GM18861 (cell line): ENCODE measurements at regions not wholly inside any gene's neighbourhood (a gene's known extent, or its start where the extent isn't known, plus 50 kb on each side); places are given as distances from the start of the nearest gene placed in this dataset.
"Not testable (repeated sequence)": the region's sequence is repeated elsewhere in the genome, so short reads cannot be mapped to it uniquely, and the experiment has no call there.

ENCODE experiments used
- ATAC-seq: cut with Tn5 transposase; IDR thresholded peaks from one replicate; pipeline ENCODE4 v1.9.1; 2021; ENCODE audit not compliant: unreplicated experiment

DNA sequence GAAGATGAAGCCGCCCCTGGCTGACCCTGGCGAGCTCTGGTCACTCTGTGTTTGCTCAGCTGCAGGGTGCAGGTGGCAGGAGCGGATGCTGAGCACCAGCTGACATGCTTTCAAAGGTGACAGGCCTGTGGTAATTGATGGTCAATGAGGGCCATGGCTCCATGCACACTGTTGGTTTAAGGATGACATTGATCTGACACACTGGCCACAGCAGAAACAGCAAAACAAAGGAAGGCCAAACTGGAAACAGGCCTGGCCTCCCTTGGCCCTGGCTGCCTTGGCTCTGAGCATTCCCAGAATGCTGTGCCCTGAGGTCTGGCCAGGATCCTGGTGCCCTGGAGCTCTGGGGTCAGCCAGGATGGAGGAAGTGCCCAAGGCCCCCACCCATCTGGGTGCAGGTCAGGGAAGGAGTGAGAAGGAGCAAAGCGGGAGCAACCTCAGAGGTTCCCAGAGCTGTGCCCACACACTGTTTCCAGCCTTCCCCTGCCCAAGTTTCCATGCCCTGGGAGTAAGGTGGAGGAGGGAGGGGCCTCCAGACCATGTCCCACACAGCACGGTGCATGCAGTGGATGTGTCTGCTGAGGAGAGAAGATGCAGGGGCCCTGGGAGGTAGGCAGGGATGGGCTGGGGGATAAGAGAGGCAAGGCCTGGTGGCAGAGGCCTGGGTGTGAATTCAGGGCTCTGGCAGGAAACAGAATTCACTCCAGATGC is 302.2 kb downstream of the RPS24 start:
- ATAC-seq = no peak

DNA sequence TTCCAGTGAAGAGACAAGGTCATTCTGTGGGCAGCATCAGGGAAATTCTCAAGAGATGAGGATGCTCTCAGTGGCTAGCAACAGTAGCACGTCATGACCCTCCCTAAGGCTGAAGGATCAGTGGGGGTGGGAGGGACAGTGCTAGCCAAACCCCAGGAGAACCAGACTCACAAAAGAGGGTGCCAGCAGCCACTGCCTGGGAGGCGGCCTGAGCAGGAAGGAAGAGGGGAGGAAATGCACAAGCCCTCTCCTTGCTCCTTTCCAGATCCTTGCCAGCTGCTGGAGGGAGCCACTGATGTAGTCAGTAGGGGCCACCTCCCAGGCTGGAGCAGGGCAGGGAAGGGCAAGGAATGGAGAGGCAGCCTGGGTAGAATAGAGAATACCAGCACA is 302.7 kb downstream of the RPS24 start:
- ATAC-seq = no peak

DNA sequence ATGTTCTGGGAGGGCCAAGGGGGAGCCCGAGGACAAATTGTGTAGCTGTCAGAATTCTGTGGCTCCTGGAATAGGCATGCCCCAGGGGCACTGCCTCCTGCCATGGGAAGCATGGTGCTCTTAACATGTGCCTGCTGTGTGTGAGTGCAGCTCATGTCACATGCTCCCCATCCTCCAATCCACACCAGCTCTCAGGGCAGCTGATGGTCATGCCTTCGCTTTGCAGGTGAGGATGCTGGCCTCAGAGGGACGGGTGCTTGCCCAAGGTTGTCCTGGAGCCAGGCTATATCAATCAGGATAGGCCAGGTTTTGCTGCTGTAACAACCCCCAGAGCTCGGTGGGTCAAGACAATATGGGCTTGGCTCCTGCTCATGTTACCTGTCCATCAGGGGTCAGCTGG is 303.4 kb downstream of the RPS24 start:
- ATAC-seq = no peak

DNA sequence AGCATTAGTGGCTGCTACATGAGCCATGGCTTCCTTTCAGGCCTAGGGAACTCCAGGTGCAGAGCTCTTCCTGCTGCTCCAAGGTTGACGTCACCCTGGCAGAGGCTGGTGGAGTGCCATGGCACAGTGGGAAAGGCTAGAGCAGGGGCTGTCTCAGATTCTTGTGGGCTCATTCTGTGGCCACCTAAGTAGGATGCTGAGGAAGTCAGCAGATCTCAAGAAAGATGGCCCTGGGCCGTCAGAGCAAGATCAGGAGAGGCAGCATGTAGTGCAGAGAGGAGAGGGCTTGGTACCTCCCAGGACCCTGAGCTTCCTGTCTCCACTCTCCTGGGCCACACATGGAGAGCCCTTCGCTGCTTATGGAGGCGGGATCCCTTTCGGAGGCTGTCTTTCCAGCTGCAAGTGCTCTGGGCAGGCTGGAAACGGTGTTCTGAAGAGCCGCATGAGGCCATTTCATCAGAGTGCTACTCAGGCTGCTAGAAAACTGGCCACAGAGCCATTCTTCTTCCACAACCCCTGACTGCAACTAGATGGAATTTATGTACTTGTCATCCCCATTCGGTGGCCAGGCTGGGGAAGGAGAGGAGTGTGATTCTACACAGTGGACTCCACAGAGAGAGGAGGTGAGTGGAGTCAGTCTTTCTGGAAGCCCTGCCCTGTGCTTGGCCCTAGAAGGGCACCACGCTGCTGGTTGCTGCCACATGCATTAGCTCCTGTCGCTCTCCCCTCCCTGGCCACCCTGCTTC is 304.2 kb downstream of the RPS24 start:
- ATAC-seq = no peak

DNA sequence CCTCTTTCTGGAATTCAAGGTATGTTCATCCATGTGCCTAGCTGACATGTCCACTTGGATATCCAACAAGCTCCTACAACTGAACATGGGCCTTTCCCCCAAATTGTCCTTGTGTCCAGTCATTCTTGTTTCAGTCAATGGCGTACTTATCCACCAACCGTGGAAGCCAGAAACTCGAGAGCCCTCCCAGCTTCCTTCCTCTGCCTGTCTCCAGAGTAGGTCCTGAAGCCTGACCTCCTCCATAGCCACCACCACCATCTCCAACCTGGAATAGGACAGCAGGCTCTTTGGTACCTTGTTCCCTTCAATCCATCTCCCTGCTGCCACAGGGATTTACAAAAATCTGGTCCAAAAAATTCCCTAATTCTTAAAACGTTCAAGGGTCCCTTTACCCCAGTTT is 305.1 kb downstream of the RPS24 start:
- no peak for ATAC-seq

DNA sequence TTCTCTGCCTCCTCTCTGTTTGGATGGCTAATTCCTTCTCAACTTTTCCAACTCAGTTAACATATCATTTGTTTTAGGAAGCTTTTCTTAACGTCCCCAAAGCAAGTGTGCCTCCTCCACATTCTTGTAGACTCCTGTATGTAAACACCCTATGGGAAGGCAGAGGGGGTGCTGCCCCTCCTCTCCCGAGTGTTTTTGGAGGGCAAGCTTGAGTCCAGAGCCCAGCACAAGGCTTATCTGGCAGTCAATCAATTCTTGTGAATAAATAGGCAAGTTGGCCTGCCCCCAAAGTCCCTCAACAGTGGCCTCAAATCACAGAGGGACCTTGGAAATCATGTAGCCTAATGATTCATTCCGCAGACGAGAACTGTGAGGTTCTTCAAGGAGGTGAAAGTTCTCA is 305.6 kb downstream of the RPS24 start:
- ATAC-seq = no peak

DNA sequence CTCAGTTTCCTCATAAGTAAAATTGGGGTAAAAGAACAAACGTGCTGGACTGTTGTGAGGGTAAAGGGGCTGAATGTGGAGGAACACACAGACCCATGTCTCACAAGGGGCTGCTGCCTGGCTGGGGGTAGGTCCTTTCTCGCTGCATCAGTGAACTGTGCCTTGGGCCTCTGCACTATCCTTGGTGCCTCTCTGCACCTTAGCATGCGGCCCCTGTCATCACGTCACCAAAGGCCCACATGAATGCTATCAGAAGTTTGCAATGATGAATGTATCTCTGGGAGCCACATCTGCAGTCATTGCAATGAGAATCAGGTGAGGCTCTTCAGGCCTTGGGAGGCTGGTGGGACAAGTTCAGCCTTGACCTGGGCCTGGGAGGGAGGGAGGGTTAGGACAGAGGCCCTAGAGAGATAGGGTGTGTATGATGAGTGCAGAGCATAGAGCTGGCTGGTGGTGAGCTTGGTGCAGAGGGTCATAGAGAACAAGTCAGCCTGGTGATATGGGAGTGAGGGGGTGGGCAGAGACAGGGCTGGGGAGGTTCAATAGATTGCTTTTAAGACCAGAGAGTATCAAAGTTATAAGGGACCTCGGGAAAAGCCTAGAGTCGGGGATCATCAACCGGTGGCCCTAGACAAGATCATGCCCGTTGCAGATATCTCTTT is 308.4 kb downstream of the RPS24 start:
- ATAC-seq = no peak

DNA sequence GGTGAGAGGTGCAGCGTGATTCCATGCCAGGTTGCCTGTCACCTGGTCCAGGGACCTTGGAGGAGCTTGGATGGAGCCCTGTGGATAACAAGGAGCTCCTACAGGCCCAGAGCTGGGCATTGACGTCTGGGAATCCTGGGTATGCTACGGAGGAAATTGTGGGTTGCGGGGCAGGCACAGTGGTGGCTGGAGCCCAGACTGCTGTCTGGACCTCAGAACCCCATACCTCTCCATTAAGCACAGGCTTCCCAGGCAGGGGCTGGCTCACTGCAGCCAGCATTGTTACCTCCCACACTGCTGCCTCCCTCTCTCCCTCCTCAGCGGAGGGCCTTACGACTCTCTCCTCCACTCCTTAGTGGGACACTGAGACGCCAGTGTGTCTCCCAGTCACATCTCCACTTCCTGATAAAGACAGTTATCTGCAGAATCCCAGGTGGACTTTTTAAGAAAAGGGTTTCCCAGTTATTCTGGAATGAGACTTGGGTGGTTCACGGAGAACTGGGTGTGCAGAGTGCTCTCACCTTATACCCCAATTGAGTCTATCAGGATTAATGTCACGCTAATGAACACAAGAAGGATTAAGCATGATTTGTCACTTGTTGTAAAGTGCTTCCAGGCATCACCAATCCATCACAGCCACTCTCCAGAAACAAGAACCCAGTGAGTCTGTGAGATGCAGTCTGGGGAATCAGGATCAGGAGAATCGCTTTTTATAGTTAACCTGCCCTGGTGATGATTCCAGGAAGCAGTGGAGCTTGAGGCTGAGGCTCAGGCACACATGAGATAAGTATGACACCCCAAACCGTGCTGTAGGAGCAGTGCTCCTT is 309.4 kb downstream of the RPS24 start:
- no peak for ATAC-seq

DNA sequence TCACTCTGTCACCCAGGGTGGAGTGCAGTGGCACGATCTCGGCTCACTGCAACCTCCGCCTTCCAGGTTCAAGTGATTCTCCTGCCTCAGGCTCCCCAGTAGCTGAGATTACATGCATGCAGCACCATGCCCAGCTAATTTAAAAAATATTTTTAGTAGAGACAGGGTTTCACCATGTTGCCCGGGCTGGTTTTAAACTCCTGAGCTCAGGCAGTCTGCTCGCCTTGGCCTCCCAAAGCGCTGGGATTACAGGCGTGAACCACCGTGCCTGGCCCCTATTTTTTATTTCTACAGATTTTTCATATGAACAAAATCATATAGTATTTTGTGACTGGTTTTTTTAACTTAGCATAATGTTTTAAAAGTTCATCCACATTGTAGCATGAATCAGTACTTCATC is 310.6 kb downstream of the RPS24 start:
- ATAC-seq = not testable (repeated sequence)

DNA sequence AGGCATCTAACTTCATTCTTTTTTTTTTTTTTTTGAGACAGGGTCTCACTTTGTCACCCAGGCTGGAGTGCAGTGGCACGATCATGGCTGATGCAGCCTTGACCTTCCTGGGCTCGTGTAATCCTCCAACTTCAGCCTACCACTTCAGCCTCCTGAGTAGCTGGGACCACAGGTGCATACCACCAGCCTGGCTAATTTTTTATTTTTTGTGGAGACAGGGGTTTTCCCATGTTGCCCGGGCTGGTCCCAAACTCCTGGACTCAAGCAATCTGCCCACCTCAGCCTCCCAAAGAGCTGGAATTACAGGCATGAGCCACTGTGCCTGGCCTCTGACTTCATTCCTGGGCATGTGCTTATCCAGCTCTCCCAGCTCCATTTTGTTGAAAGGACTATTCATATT is 311.9 kb downstream of the RPS24 start:
- not testable (repeated sequence) for ATAC-seq

DNA sequence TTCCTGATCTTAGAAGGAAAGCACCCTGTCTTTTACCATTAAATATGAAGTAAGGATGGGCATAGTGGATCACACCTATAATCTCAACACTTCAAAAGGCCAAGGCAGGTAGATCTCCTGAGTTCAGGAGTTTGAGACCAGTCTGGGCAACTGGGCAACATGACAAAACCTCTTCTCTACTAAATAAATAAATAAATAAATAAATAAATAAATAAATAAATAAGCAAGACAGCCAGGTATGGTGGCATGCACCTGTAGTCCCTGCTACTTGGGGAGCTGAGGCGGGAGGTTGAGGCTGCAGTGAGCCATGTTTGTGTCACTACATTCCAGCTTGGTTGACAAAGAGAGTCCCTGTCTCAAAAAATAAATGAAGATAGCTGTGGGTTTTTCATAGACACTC is 313.1 kb downstream of the RPS24 start:
- no peak for ATAC-seq

DNA sequence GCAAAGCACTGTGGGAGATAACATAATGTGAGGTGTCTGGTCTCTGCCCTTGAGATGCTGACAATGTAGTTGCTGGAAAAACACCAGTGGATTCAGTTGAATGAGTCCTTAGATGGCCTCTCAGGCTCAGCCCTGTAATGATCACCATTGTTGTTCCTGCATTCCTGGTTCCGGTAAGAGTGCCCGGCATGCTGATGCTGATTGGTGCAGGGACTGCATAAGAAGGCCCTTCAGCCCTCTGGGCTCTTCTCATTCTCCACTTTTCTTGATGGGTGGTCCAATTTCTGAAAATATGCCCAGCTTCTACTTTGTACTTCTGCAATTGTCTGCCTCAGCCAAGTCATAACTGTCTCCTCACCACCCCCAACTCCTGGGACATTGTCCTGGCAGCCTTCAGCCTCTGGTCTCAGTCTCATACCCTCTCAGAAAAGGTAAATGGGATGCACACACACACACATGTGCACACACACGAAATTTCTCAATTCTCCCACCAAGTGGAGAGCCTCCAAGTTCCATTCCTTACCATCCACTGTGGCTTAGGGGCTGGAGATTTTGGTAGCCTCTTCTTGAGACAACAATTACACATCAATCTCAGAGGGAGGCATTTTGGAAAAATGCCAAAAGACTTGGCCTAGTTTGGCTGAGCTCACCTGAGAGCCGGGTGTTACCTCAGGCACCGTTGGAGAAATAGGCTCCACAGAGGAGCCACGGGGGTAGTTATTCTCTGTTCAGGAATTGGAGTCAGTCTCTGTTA is 314.9 kb downstream of the RPS24 start:
- ATAC-seq = no peak

DNA sequence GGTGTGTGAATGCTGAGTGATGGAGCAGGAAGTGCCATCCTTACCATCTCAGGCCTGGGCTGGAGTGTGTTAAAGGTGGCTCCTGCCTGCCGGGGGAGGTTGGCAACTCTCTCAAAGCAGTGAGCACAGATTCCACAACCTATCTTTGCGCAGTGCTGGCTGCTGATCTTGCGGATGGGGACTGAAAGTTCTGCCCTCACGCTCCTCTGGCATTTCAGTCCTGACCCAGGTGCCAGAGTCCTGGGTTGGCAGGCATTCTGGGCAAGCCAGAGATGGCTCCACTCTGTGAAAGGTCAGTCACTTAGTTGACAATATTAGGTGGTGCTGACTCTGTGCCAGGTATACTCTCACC is 315.5 kb downstream of the RPS24 start:
- ATAC-seq = no peak

DNA sequence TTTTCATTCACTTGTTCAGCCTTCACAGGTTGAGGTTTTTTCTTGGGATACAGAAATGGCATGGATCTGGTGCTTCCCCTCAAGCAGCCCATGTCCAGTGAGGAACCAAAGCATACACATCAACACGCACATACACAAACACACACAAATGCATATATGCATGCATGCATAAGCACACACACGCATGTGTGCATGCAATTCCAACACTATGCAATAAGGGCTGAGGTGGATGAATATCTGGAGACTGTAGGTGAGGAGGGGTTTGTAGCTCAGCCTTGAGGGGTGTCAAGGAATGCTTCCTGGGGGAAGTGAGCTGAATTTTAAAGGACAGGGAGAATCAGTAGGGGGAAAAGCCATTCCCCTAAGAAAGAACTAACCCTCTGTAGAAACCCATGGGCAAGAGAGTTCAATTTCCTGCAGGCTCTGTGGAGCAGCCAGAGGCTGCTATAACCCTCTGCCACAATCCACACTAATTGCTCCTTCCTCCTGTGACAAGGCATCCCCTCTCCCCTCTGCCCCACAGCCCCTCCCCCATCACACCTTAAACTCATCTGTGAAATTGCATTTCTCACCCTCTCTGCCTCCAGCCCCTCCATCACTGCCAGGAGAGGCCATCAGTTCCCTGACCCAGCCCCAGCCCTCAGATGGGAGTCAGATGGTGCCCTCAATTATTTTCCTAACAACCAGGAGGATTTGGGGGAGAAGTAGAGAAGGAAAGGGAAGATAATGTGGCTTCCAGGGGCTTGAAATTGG is 316.4 kb downstream of the RPS24 start:
- ATAC-seq = no peak

DNA sequence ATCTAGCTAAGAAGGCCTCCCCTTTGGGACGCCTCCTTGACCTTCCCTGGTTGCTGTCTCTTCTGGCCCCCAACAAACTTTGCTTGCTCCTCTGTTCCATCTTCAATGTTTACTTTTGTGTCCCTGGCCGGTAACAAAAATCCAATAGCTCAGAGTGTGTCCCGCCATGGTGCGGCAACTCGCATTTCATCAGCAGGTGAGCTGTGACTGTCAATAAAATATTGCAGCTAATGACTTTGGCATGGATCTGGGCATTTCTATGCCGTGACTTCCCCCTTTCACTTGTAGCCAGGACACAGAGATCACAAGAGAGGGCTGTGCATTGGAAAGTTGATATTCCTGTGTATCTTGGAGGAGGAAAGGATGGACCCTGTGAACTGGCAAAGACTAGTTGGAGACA is 317.6 kb downstream of the RPS24 start:
- ATAC-seq = no peak

DNA sequence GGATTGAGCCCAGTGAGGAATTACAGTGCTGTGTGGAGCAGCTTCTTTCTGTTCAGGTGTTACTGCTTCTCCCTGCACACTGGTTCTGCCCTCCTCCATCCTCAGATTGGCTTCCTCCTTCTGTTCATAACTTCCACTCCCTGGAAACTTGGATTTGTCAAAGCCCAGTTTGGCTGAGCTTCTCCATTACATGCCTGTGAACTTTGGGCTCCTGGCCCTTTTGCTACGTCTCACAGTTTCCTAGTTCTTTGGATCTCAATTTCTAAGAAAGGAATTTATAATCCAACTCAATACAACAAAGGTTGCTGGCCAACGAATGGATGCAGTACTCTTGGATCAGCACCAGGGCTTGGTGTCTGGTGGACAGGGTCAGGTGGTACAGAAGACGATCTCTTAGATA is 318.1 kb downstream of the RPS24 start:
- no peak for ATAC-seq

DNA sequence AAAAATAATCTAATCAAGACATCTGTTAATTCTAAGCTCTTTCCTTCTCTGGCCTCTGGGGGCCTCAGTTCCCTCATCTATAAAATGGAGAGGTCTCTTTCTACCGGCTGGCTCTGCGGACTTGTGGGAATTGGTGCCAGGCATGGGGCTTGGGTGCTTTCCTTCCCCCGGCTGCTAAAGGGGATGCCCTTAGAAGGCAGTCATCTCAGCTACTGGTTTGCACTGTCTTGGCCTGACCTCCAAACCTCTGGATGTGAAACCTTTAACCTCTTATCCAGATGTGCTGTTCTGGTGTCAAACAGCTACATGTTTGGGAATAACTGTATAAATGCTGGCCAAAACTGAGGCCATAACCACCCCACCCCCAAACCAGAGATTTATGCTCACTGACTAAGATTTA is 320.0 kb downstream of the RPS24 start:
- ATAC-seq = no peak

DNA sequence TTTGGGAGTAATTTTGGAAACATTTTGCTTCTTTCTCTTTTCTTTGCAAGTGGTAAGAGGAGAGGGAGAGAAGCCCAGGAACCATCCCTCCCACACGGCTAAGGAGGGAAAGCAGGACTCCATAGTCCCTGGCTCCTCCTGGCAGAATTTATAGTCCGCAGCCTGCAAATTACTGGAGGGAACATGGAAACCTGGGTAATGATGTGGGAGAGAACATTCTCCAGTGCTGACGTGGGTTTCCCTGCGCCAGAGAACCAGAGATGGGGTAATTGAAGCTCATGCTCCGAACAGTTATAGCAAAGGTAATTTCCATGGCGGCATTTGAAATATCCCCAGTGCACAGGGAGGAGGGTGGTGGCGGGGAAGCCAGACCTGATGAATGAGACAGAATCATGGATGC is 320.4 kb downstream of the RPS24 start:
- ATAC-seq = no peak

DNA sequence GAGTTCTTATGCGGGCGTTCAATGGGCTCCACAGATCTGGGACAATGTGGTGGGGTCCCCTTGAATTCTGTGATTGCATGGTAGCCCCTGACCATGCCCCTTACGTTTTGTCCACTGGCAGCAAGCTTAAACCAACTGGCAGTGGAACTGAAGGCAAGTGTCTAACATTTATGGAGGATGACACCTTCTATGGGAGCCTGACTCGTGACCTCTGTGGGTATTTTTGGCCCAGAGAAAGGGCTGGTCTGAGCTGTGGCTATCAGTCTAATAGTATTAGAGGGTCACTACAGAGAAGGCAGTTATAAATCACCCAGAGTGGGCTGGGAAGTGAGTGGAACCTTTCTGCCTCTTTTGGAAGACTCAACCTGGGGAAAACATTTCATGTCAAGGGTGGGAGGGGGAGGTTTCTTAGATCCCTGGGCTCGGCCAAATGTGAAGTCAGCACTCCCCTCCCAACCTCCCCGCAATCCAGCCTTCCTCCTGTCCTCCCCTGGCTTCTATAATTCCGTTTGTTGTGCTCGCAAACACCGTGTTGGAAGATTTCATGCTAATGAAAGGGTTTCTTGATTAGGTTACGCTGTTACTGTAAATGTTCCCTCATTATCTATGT is 322.7 kb downstream of the RPS24 start:
- no peak for ATAC-seq
